ENCODE measurements at regions not wholly inside any gene's neighbourhood (a gene's known extent, or its start where the extent isn't known, plus 50 kb on each side); places are given as distances from the start of the nearest gene placed in this dataset.
A peak's percentile ranks its signal among the peaks of the same experiment; 100 is the strongest.

DNA sequence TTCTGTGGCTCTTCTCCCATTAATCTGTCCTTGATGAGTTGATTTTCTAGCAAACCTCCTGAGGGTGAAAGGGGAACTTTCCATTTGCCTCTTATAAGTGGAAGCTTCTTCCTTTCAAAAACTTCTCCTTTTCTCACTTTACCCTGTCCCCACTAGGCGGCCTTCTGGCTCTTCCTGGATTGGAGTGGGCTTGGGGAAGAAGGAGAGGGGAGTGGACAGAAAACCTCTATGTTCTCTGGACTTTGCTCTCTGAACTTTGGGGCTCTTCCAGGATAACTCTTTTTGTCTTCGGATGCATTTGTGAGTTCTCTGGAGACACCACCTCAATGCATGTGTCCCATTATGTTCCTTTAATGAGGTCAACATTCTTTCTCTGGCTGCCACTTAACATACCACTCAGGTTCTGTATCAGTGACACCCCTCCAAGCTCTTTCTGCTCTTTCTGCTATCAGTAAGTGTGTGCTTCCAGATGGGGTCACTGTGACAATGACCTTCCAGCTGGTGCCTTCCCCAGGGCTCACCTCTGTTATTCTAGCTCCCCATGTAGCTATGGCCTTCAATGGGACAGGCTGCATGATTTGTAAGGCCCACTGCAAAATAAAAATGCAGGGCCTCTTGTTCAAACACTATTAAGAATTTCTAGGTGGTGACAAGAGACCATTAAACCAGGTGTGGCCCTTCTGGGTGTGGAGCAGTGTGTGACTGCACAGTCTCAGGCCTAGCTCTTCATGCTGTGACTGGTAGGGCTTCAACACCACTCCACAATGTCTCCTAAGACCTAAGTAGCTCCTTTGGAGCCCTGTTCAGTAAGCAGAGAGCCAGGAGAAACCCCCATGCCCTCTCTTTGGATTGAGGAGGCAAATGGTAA lies 389.2 kb downstream of the EFNB2 start:
- Histone ChIP-seq H3K27me3 (ENCODE audit: low read depth) (no peaks in the 10 kb centered on the region), H3K36me3 (no peaks in the 10 kb centered on the region), H3K27ac (peak overlapping the region; percentile 42), H3K9me3 (no peaks in the 10 kb centered on the region), H3K4me1 (no peaks in the 10 kb centered on the region), H3K4me3 (no peak overlapping the region)
- ATAC-seq (peak; percentile 64 to 92), DNase-seq (no peak)
- TF ChIP-seq, protein P1, sequence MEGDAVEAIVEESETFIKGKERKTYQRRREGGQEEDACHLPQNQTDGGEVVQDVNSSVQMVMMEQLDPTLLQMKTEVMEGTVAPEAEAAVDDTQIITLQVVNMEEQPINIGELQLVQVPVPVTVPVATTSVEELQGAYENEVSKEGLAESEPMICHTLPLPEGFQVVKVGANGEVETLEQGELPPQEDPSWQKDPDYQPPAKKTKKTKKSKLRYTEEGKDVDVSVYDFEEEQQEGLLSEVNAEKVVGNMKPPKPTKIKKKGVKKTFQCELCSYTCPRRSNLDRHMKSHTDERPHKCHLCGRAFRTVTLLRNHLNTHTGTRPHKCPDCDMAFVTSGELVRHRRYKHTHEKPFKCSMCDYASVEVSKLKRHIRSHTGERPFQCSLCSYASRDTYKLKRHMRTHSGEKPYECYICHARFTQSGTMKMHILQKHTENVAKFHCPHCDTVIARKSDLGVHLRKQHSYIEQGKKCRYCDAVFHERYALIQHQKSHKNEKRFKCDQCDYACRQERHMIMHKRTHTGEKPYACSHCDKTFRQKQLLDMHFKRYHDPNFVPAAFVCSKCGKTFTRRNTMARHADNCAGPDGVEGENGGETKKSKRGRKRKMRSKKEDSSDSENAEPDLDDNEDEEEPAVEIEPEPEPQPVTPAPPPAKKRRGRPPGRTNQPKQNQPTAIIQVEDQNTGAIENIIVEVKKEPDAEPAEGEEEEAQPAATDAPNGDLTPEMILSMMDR (IDR thresholded peaks at IDR 0.05), result no peak
- intact Hi-C loops (cut with DNase I), result no loop called here

DNA sequence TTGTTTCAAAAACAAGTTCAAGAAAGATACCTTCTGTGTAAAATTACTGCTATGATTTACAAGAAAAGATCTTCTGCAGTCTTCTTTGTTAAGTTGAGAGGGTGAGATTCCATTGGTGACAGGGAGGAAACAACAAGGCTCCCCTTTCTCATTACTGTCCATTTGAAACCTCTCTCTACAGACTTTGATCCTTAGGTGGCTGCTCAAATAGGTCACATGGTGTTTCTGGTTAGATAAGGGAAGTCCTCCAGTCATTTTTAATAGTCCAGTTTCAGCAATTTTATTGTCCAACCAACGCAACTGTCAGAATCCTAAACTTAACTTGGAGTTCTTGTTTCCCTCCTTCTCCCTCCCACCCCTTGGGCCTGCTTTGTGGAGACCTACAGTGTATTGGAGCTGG lies 390.4 kb downstream of the EFNB2 start:
- Histone ChIP-seq H3K36me3 (no peaks in the 10 kb centered on the region), H3K27ac (peak overlapping the region; percentile 42), H3K4me3 (no peak overlapping the region), H3K9me3 (no peaks in the 10 kb centered on the region), H3K4me1 (no peaks in the 10 kb centered on the region), H3K27me3 (ENCODE audit: low read depth) (no peaks in the 10 kb centered on the region)
- ATAC-seq (no peak), DNase-seq (no peak)
- intact Hi-C loops (cut with DNase I), result no loop called here
- TF ChIP-seq, protein P1 (IDR thresholded peaks at IDR 0.05), result no peak

DNA sequence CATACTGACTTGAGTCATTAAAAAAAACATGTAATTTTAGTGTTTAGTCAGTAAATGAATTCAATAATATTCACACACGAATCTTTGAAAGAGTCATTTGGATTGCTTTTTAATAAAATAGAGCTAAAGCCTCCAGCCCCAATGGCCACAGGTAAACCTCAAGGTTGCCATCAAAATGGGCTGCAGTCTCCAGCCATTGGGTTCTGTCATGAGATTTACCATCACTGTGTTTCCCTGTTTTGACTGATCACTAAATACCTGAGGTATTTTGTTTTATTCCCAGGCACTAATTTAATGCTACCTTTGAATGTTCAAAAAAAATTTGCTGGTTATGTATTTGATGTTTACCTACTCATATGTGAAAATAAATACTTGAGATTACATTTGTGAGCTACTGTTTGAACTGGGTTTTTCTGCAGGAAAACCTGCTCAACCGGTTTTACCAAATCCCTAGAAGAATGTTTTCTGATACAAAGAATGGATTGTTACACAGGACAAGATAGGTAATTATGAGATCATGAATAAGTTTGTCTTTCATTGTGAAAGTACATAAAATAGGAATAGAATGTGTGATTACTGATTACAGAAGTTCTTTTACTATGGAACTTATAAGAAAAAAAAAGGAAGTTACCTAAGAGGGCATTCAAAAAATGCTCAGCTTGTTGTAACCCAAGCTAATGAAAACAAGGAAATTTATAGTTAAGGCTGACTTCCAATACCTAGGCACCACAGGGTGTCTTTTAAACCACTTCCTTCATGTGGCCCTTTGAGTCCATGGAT lies 391.3 kb downstream of the EFNB2 start:
- no peaks in the 10 kb centered on the region for H3K4me1 ChIP-seq
- DNase-seq (no peak), ATAC-seq (peak in 1 of 2 donors; percentile 81)
- H3K36me3 ChIP-seq, result no peaks in the 10 kb centered on the region
- no peak overlapping the region for H3K4me3 ChIP-seq
- no peaks in the 10 kb centered on the region for H3K9me3 ChIP-seq
- intact Hi-C loops (cut with DNase I), result no loop called here
- H3K27ac ChIP-seq, result peak overlapping the region; percentile 32
- H3K27me3 ChIP-seq (ENCODE audit: low read depth), result no peaks in the 10 kb centered on the region
- TF ChIP-seq, protein P1 (IDR thresholded peaks at IDR 0.05), result no peak

DNA sequence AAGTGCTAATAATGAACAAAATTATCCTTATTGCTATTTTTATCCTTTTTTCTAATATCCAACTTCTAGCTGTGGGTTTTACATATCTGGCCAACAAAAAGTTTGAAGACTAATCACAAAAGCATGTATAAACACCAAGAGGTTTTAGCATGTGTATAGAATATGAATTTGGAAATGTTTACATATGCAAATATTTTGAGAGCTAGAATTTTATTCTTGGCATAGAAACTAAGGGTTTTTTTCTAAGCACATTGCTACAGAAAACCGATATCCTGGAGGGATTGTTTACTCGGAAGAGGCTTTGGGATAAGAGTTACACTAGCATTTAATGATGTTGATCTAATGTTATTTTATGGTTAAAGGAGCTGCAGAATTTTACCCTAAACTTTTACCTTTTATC lies 392.1 kb downstream of the EFNB2 start:
- Histone ChIP-seq H3K9me3 (no peaks in the 10 kb centered on the region), H3K36me3 (no peaks in the 10 kb centered on the region), H3K27me3 (ENCODE audit: low read depth) (no peaks in the 10 kb centered on the region), H3K4me3 (no peak overlapping the region), H3K27ac (no peak overlapping the region), H3K4me1 (no peaks in the 10 kb centered on the region)
- DNase-seq, result no peak
- TF ChIP-seq, protein P1 (IDR thresholded peaks at IDR 0.05), result no peak
- intact Hi-C loops (cut with DNase I), result no loop called here
- no peak for ATAC-seq

DNA sequence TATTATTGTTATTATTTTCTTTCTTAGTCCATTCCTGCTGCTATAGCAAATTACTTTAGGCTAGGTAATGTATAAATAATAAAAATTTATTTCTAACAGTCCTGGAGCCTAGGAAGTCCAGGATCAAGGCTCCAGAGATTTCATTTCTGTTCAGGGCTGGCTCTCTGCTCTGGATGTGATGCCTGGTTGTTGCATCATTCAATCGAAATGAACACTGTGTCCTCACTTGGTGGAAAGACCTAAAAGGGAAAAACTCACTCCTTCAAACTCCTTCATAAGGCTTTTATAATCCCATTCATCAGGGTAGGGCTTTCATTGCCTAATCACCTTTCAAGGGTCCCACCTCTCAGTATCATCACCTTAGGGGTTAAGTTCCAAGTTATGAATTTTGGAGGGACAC lies 395.0 kb downstream of the EFNB2 start:
- Histone ChIP-seq H3K27me3 (ENCODE audit: low read depth) (no peaks in the 10 kb centered on the region), H3K27ac (no peak overlapping the region), H3K4me1 (no peaks in the 10 kb centered on the region), H3K36me3 (no peaks in the 10 kb centered on the region), H3K9me3 (no peaks in the 10 kb centered on the region), H3K4me3 (no peak overlapping the region)
- TF ChIP-seq, protein P1 (IDR thresholded peaks at IDR 0.05), result no peak
- no peak for DNase-seq
- intact Hi-C loops (cut with DNase I), result no loop called here
- no peak for ATAC-seq
